K562 (cell line): ENCODE measurements at regions not wholly inside any gene's neighbourhood (a gene's known extent, or its start where the extent isn't known, plus 50 kb on each side); places are given as distances from the start of the nearest gene placed in this dataset.
A peak's percentile ranks its signal among the peaks of the same experiment; 100 is the strongest.

Source experiments
- ATAC-seq: fragments of 200-7000 bp; cut with Tn5 transposase; 3 replicates; pipeline ENCODE4 v1.9.1; 2020; ENCODE audit warnings: moderate library complexity
- BruUV-seq: library from RNA; stranded (reverse); fragments of 400-500 nt; replicated peaks from 2 replicates; lab custom pipeline; 2021; lab: Mats Ljungman, UMichigan
- CTCF ChIA-PET: fragments of 300-600 bp; formaldehyde crosslinking; extraction: SDS; loops from one replicate; lab custom pipeline; 2021; ENCODE audit warnings: low intra/inter-chr PET ratio; lab: Yijun Ruan, JAX
- POLR2A ChIA-PET: fragments of 300-600, 350-650 bp; sonication (Branson Sonifier 250); formaldehyde crosslinking; extraction: SDS; loops from one replicate; lab custom pipeline; 2021; ENCODE audit warnings: antibody characterized with exemption, inconsistent platforms; lab: Yijun Ruan, JAX
- DNase-seq, 4 experiments: peaks; one replicate each; pipeline versions ENCODE4 v3.0.0 to v3.0.0-alpha.2; 2011 to 2018; ENCODE audit warnings: low spot score in 3 of 4, mixed read lengths in 3 of 4; ENCODE audit errors: extremely low read depth in 1 of 4
- FAIRE-seq: peaks from 2 replicates; lab custom pipeline; 2011; peaks lifted over from hg19 to GRCh38; lab: Jason Lieb, UNC
- H2AFZ ChIP-seq: 2 replicates; pipeline ENCODE4 v1.6.0; 2011; ENCODE audit warnings: low read depth, low read length, control low read depth, inconsistent platforms
- H3K27ac ChIP-seq: fragments of 200-600 bp; 3 replicates; pipeline ENCODE4 v1.8.0; 2011; ENCODE audit warnings: low read depth, mild to moderate bottlenecking, control low read depth, inconsistent platforms, low read length, moderate library complexity, mixed read lengths; ENCODE audit errors: extremely low read depth
- H3K27me3 ChIP-seq, 2 experiments: fragments of 300-600 bp in 1 of 2; 2 replicates in 1 of 2; 3 replicates in 1 of 2; pipeline versions ENCODE4 v1.6.0 to v1.8.0; 2011; ENCODE audit warnings: inconsistent platforms in 2 of 2, low read length in 2 of 2, mild to moderate bottlenecking in 1 of 2, mixed read lengths in 1 of 2, moderate library complexity in 1 of 2; ENCODE audit not compliant: control insufficient read depth in 2 of 2, insufficient read depth in 2 of 2
- H3K36me3 ChIP-seq: fragments of 300-600 bp; 3 replicates; pipeline ENCODE4 v1.8.0; 2011; ENCODE audit warnings: mild to moderate bottlenecking, low read length, inconsistent platforms; ENCODE audit not compliant: control insufficient read depth, insufficient read depth
- H3K4me1 ChIP-seq, 2 experiments: fragments of 200-600 bp in 1 of 2; replicated peaks in 1 of 2; 2 replicates in 1 of 2; 3 replicates in 1 of 2; pipeline versions ENCODE4 v1.5.1 to v1.8.0; 2011; ENCODE audit warnings: inconsistent platforms in 2 of 2, low read length in 2 of 2, mild to moderate bottlenecking in 1 of 2, mixed read lengths in 1 of 2, moderate library complexity in 1 of 2; ENCODE audit not compliant: control insufficient read depth in 2 of 2, insufficient read depth in 2 of 2
- H3K4me2 ChIP-seq: 2 replicates; pipeline ENCODE4 v1.6.1; 2011; ENCODE audit warnings: low read length, control low read depth, inconsistent platforms, mixed read lengths; ENCODE audit not compliant: insufficient read depth
- H3K4me3 ChIP-seq: fragments of 200-600 bp; sonication (generic), shearing (Covaris generic); 2 replicates; pipeline ENCODE4 v1.5.1; 2016; ENCODE audit warnings: control low read depth, inconsistent platforms
- H3K79me2 ChIP-seq: fragments of 200-600 bp; 3 replicates; pipeline ENCODE4 v1.8.0; 2011; ENCODE audit warnings: low read length, inconsistent platforms; ENCODE audit not compliant: control insufficient read depth, insufficient read depth
- H3K9ac ChIP-seq, 2 experiments: 2 replicates each; pipeline versions ENCODE4 v1.6.0 to v1.6.1; 2011; ENCODE audit warnings: low read depth in 2 of 2, low read length in 2 of 2, control low read depth in 1 of 2, inconsistent platforms in 1 of 2, mild to moderate bottlenecking in 1 of 2, mixed read lengths in 1 of 2; ENCODE audit not compliant: insufficient read depth in 1 of 2
- H3K9me1 ChIP-seq: one replicate; pipeline ENCODE4 v1.6.0; 2011; ENCODE audit warnings: inconsistent platforms, mild to moderate bottlenecking, low read length, moderate library complexity; ENCODE audit not compliant: control insufficient read depth, insufficient read depth
- H3K9me3 ChIP-seq: replicated peaks from 2 replicates; pipeline ENCODE4 v1.5.1; 2011; ENCODE audit warnings: low read depth, low read length, inconsistent platforms; ENCODE audit not compliant: control insufficient read depth, insufficient read depth
- H4K20me1 ChIP-seq: replicated peaks from 2 replicates; pipeline ENCODE4 v1.6.1; 2011; ENCODE audit warnings: low read length, inconsistent platforms, mixed read lengths; ENCODE audit not compliant: control insufficient read depth, insufficient read depth
- ATF3 ChIP-seq, 2 experiments: fragments of 450-650 bp in 1 of 2; sonication (generic) in 1 of 2; formaldehyde crosslinking in 1 of 2; IDR thresholded peaks in 1 of 2; conservative IDR thresholded peaks in 1 of 2; 2 replicates each; pipeline versions ENCODE4 v1.6.1 to v1.8.1; 2016 to 2023; ENCODE audit warnings: mild to moderate bottlenecking in 2 of 2, moderate library complexity in 2 of 2, inconsistent platforms in 1 of 2, missing genetic modification reagents in 1 of 2
- C11orf30 ChIP-seq: fragments of 450-650 bp; IDR thresholded peaks from 2 replicates; pipeline ENCODE4 v1.6.1; 2016; ENCODE audit warnings: low read depth, mild to moderate bottlenecking
- CBFA2T2 ChIP-seq: fragments of 450-650 bp; conservative IDR thresholded peaks from 2 replicates; pipeline ENCODE4 v1.6.1; 2017; ENCODE audit warnings: mild to moderate bottlenecking
- CEBPB ChIP-seq: fragments of 450-650 bp; IDR thresholded peaks from 2 replicates; pipeline ENCODE4 v1.6.1; 2016; ENCODE audit warnings: missing genetic modification characterization, missing compliant biosample characterization
- CEBPG ChIP-seq, 3 experiments: fragments of 200-800 bp in 1 of 3; sonication (Bioruptor generic) in 1 of 3; sonication (generic) in 1 of 3; formaldehyde crosslinking in 1 of 3; IDR thresholded peaks in 2 of 3; conservative IDR thresholded peaks in 1 of 3; 2 replicates each; pipeline versions ENCODE4 v1.6.1 to v1.8.0; 2016 to 2022; ENCODE audit warnings: missing compliant biosample characterization in 2 of 3, missing genetic modification characterization in 2 of 3, mild to moderate bottlenecking in 1 of 3, missing genetic modification reagents in 1 of 3
- GABPA ChIP-seq: fragments of 200-800 bp; sonication (Bioruptor generic); conservative IDR thresholded peaks from 2 replicates; pipeline ENCODE4 v1.6.1; 2016; ENCODE audit warnings: low read depth, missing genetic modification characterization, missing compliant biosample characterization
- LARP7 ChIP-seq: fragments of 450-650 bp; IDR thresholded peaks from 2 replicates; pipeline ENCODE4 v1.6.1; 2016
- MAFF ChIP-seq: IDR thresholded peaks from 2 replicates; pipeline ENCODE4 v1.6.1; 2012; ENCODE audit warnings: low read length, improper control_type of control experiment
- MCM3 ChIP-seq: fragments of 450-650 bp; IDR thresholded peaks from 2 replicates; pipeline ENCODE4 v1.6.1; 2016
- MEIS2 ChIP-seq: fragments of 450-650 bp; IDR thresholded peaks from 2 replicates; pipeline ENCODE4 v1.6.1; 2014; ENCODE audit warnings: mild to moderate bottlenecking; ENCODE audit not compliant: partially characterized antibody
- SPI1 ChIP-seq: IDR thresholded peaks from 2 replicates; pipeline ENCODE4 v1.6.1; 2011; ENCODE audit warnings: low read depth, low read length, control low read depth, borderline replicate concordance
- WGBS: fragments of 100-300 bp; shearing (Covaris generic); methylation state at CpG from one replicate; pipeline ENCODE4 v1.1.6; 2016; ENCODE audit warnings: low coverage, mixed read lengths; ENCODE audit not compliant: insufficient coverage; ENCODE audit errors: missing lambda C conversion rate; 5-methylcytosine and 5-hydroxymethylcytosine counted together
- in situ Hi-C: fragments of 300-500 bp; cut with MboI; formaldehyde crosslinking; loops from 4 replicates; pipeline ENCODE4 v1.15.0; 2018; ENCODE audit warnings: inconsistent platforms, mixed read lengths
- intact Hi-C: fragments of 100-400 bp; cut with micrococcal nuclease; formaldehyde crosslinking; loops from 2 replicates; pipeline ENCODE4 v1.14.2; 2022

- DNase-seq, result no peak
- Histone ChIP-seq H3K27ac (no peak overlapping the region), H3K27me3 (no peaks in the 10 kb centered on the region), H3K79me2 (no peaks in the 10 kb centered on the region), H2AFZ (peak overlapping the region; percentile 73), H3K9ac (no peak overlapping the region), H3K36me3 (no peaks in the 10 kb centered on the region), H3K4me2 (no peak overlapping the region), H3K9me1 (no peaks in the 10 kb centered on the region), H3K9me3 (no peaks in the 10 kb centered on the region), H3K4me1 (peaks cover 4 to 5% of the 10 kb centered on the region in 2 experiments; a peak in 2 of 5 replicates), H3K4me3 (no peak overlapping the region), H4K20me1 (no peaks in the 10 kb centered on the region)
- in situ Hi-C loops, result no loop called here
- peak; percentile 35; the same call in 2 of the 3 replicates for ATAC-seq
- no peak for FAIRE-seq
- ChIA-PET CTCF (no interaction called here), POLR2A (interaction anchor here (0.6 kb wide), 1 partner anchor 28 kb away, joined by 3 read pairs; no protein-coding TSS in a partner anchor)
- 36% methylated on average over 3 of the region's 3 CpGs for WGBS
- no peak for TF ChIP-seq SPI1
- TF ChIP-seq CEBPB (tag), result peak; percentile 38; the same call in 1 of the 2 replicates
- 0 out of 2 replicates have a peak, but pooled peaks have one; percentile 3 for TF ChIP-seq MAFF
- TF ChIP-seq C11orf30, result peak; percentile 45; the same call in 1 of the 2 replicates
- TF ChIP-seq MCM3, result no peak
- no peak for TF ChIP-seq CBFA2T2
- no peak; the same call in 1 of the 2 replicates for TF ChIP-seq CEBPG (CRISPR knock-in tag; IDR thresholded peaks at IDR 0.05)
- TF ChIP-seq CEBPG (tag; conservative IDR thresholded peaks at IDR 0.05 in 1 of 2, IDR thresholded peaks at IDR 0.05 in 1 of 2), result peak; percentile 52 to 80
- TF ChIP-seq LARP7, result no peak
- TF ChIP-seq MEIS2, result peak; percentile 42
- peak; percentile 41; the same call in 1 of the 2 replicates for TF ChIP-seq GABPA
- peak; percentile 56 for TF ChIP-seq ATF3 (IDR thresholded peaks at IDR 0.05)
- TF ChIP-seq ATF3 (CRISPR knock-in tag; conservative IDR thresholded peaks at IDR 0.05), result no peak
- BruUV-seq, result no TSS peak
- intact Hi-C loops, result no loop called here
Observed at GRCh38 chr4:81814987-81815541, 343.4 kb upstream of the RASGEF1B start.
